Neuronal stem cell (in vitro differentiated cells): ENCODE measurements at regions not wholly inside any gene's neighbourhood (a gene's known extent, or its start where the extent isn't known, plus 50 kb on each side); places are given as distances from the start of the nearest gene placed in this dataset.

Experiments used
- DNase-seq: peaks from one replicate; pipeline ENCODE4 v3.0.0-alpha.2; 2013; ENCODE audit warnings: low spot score
- H2AFZ ChIP-seq: one replicate; pipeline ENCODE4 v1.6.1; 2013; ENCODE audit warnings: mild to moderate bottlenecking, low read length, inconsistent platforms
- H2AK5ac ChIP-seq: 2 replicates; pipeline ENCODE4 v1.6.1; 2013; ENCODE audit warnings: low read depth, mild to moderate bottlenecking, inconsistent platforms, low read length, moderate library complexity, mixed read lengths
- H2BK120ac ChIP-seq: 2 replicates; pipeline ENCODE4 v1.6.1; 2013; ENCODE audit warnings: low read depth, mild to moderate bottlenecking, inconsistent platforms, low read length, moderate library complexity, mixed read lengths
- H2BK12ac ChIP-seq: one replicate; pipeline ENCODE4 v1.6.1; 2013; ENCODE audit warnings: low read length, inconsistent platforms
- H2BK15ac ChIP-seq: 2 replicates; pipeline ENCODE4 v1.6.1; 2013; ENCODE audit warnings: mild to moderate bottlenecking, low read length, inconsistent platforms, mixed read lengths
- H2BK5ac ChIP-seq: one replicate; pipeline ENCODE4 v1.6.1; 2013; ENCODE audit warnings: inconsistent platforms, mild to moderate bottlenecking, low read length, moderate library complexity
- H3K14ac ChIP-seq: one replicate; pipeline ENCODE4 v1.6.1; 2013; ENCODE audit warnings: low read length, inconsistent platforms
- H3K18ac ChIP-seq: 2 replicates; pipeline ENCODE4 v1.6.1; 2013; ENCODE audit warnings: low read length, inconsistent platforms
- H3K23ac ChIP-seq: 2 replicates; pipeline ENCODE4 v1.6.1; 2013; ENCODE audit warnings: low read depth, mild to moderate bottlenecking, mixed read lengths, low read length, inconsistent platforms; ENCODE audit not compliant: poor library complexity
- H3K27ac ChIP-seq: replicated peaks from 3 replicates; pipeline ENCODE4 v1.5.1; 2013; ENCODE audit warnings: low read length, inconsistent platforms
- H3K27me3 ChIP-seq, 3 experiments: 2 replicates each; pipeline ENCODE4 v1.6.1; 2013; ENCODE audit warnings: low read length in 3 of 3, mild to moderate bottlenecking in 2 of 3, inconsistent platforms in 1 of 3, low read depth in 1 of 3, mixed read lengths in 1 of 3, moderate library complexity in 1 of 3; ENCODE audit not compliant: control insufficient read depth in 3 of 3, insufficient read depth in 3 of 3
- H3K36me3 ChIP-seq, 2 donors: replicated peaks in 1 of 2; 2 replicates each; pipeline ENCODE4 v1.6.1; 2013; ENCODE audit warnings: low read length in 2 of 2; ENCODE audit not compliant: control insufficient read depth in 2 of 2, insufficient read depth in 2 of 2
- H3K4ac ChIP-seq: 2 replicates; pipeline ENCODE4 v1.6.1; 2013; ENCODE audit warnings: inconsistent platforms, mild to moderate bottlenecking, low read length, moderate library complexity
- H3K4me1 ChIP-seq, 2 donors: 1 replicate in 1 of 2; 2 replicates in 1 of 2; pipeline ENCODE4 v1.6.1; 2013; ENCODE audit warnings: low read length in 2 of 2, low read depth in 1 of 2; ENCODE audit not compliant: control insufficient read depth in 2 of 2, insufficient read depth in 1 of 2
- H3K4me2 ChIP-seq: one replicate; pipeline ENCODE4 v1.6.1; 2013; ENCODE audit warnings: mild to moderate bottlenecking, low read length, inconsistent platforms; ENCODE audit not compliant: insufficient read depth, poor library complexity, severe bottlenecking
- H3K4me3 ChIP-seq, 2 donors: 2 replicates each; pipeline ENCODE4 v1.5.1; 2013; ENCODE audit warnings: low read length in 2 of 2, mild to moderate bottlenecking in 2 of 2, inconsistent platforms in 1 of 2, moderate library complexity in 1 of 2
- H3K79me1 ChIP-seq: one replicate; pipeline ENCODE4 v1.6.1; 2013; ENCODE audit warnings: low read depth, mild to moderate bottlenecking, inconsistent platforms, low read length, moderate library complexity
- H3K9ac ChIP-seq: one replicate; pipeline ENCODE4 v1.6.1; 2013; ENCODE audit warnings: mild to moderate bottlenecking, low read depth, low read length, inconsistent platforms; ENCODE audit not compliant: poor library complexity
- H3K9me3 ChIP-seq, 2 donors: replicated peaks in 1 of 2; 2 replicates each; pipeline versions ENCODE3 to v1.6.1; 2013; ENCODE audit warnings: low read length in 2 of 2, mild to moderate bottlenecking in 2 of 2, inconsistent platforms in 1 of 2, low read depth in 1 of 2, mixed read lengths in 1 of 2, moderate library complexity in 1 of 2; ENCODE audit not compliant: control insufficient read depth in 2 of 2, insufficient read depth in 1 of 2
- H4K8ac ChIP-seq: one replicate; pipeline ENCODE4 v1.6.1; 2013; ENCODE audit warnings: low read depth, mild to moderate bottlenecking, inconsistent platforms, low read length, moderate library complexity
- H4K91ac ChIP-seq: one replicate; pipeline ENCODE4 v1.6.1; 2013; ENCODE audit warnings: low read length, low read depth, mild to moderate bottlenecking, inconsistent platforms; ENCODE audit not compliant: poor library complexity
- WGBS, 2 donors: extraction: QIAGEN DNeasy Blood & Tissue Kit; methylation state at CpG; one replicate each; pipeline ENCODE4 v1.1.7; 2013; ENCODE audit warnings: missing lambda C conversion rate in 2 of 2, mixed read lengths in 1 of 2; ENCODE audit not compliant: insufficient read length in 2 of 2, insufficient replicate concordance in 1 of 2; ENCODE audit errors: extremely low coverage in 2 of 2; 5-methylcytosine and 5-hydroxymethylcytosine counted together

- no peak overlapping the region for H4K8ac ChIP-seq
- no peaks in the 10 kb centered on the region for H3K36me3 ChIP-seq
- no peak overlapping the region for H2BK12ac ChIP-seq
- no peak overlapping the region for H2AFZ ChIP-seq
- no peak overlapping the region for H3K23ac ChIP-seq
- H2BK5ac ChIP-seq = no peak overlapping the region
- H3K9ac ChIP-seq = no peak overlapping the region
- no CpG with 5 or more reads among the region's 12 CpGs for WGBS, 2 donors
- no peak for DNase-seq
- H2BK15ac ChIP-seq = no peak overlapping the region
- H3K4me1 ChIP-seq = no peaks in the 10 kb centered on the region
- no peak overlapping the region for H3K27ac ChIP-seq
- no peaks in the 10 kb centered on the region for H3K79me1 ChIP-seq
- H3K27me3 ChIP-seq = no peaks in the 10 kb centered on the region
- no peak overlapping the region for H2AK5ac ChIP-seq
- peaks cover 0 to 3% of the 10 kb centered on the region in 2 donors for H3K9me3 ChIP-seq
- H3K4me3 ChIP-seq = no peak overlapping the region
- no peak overlapping the region for H3K4me2 ChIP-seq
- H3K4ac ChIP-seq = no peak overlapping the region
- no peak overlapping the region for H4K91ac ChIP-seq
- H3K18ac ChIP-seq = no peak overlapping the region
- H3K14ac ChIP-seq = no peak overlapping the region
- no peak overlapping the region for H2BK120ac ChIP-seq
These were observed 791.5 kb downstream of the SLC16A7 start for GRCh38 chr12:60387356-60387755.

GRCh38 chr12:60391051-60391450 lies 795.2 kb downstream of the SLC16A7 start:
- Histone ChIP-seq H3K4me1 (no peaks in the 10 kb centered on the region), H2AFZ (no peak overlapping the region), H3K4me3 (no peak overlapping the region), H3K14ac (no peak overlapping the region), H4K8ac (no peak overlapping the region), H3K36me3 (no peaks in the 10 kb centered on the region), H3K79me1 (no peaks in the 10 kb centered on the region), H4K91ac (no peak overlapping the region), H3K27me3 (no peaks in the 10 kb centered on the region), H2BK120ac (no peak overlapping the region), H3K23ac (no peak overlapping the region), H2AK5ac (no peak overlapping the region), H2BK12ac (no peak overlapping the region), H3K18ac (no peak overlapping the region), H3K27ac (no peak overlapping the region), H2BK15ac (no peak overlapping the region), H3K9ac (no peak overlapping the region), H3K4ac (no peak overlapping the region), H2BK5ac (no peak overlapping the region), H3K9me3 (peaks cover 0 to 4% of the 10 kb centered on the region in 2 donors), H3K4me2 (no peak overlapping the region)
- WGBS, 2 donors = no CpG with 5 or more reads among the region's 3 CpGs
- DNase-seq = no peak

GRCh38 chr12:60391791-60392190 lies 796.0 kb downstream of the SLC16A7 start:
- H2BK5ac ChIP-seq = no peak overlapping the region
- H4K91ac ChIP-seq = no peak overlapping the region
- H2BK12ac ChIP-seq = no peak overlapping the region
- peaks cover 0 to 4% of the 10 kb centered on the region in 2 donors for H3K9me3 ChIP-seq
- no peak overlapping the region for H3K9ac ChIP-seq
- H2BK120ac ChIP-seq = no peak overlapping the region
- H3K79me1 ChIP-seq = no peaks in the 10 kb centered on the region
- no peak overlapping the region for H3K23ac ChIP-seq
- H3K27me3 ChIP-seq = no peaks in the 10 kb centered on the region
- H2AFZ ChIP-seq = no peak overlapping the region
- no peak overlapping the region for H3K18ac ChIP-seq
- peak overlapping the region in 1 of 2 donors; percentile 62 for H3K4me3 ChIP-seq
- H4K8ac ChIP-seq = no peak overlapping the region
- H3K4me2 ChIP-seq = no peak overlapping the region
- no peak overlapping the region for H3K4ac ChIP-seq
- H3K36me3 ChIP-seq = no peaks in the 10 kb centered on the region
- no peak overlapping the region for H3K27ac ChIP-seq
- no peak overlapping the region for H2AK5ac ChIP-seq
- H2BK15ac ChIP-seq = no peak overlapping the region
- no peak overlapping the region for H3K14ac ChIP-seq
- H3K4me1 ChIP-seq = no peaks in the 10 kb centered on the region
- DNase-seq = no peak

GRCh38 chr12:60393093-60393492 lies 797.3 kb downstream of the SLC16A7 start:
- Histone ChIP-seq H3K4me1 (no peaks in the 10 kb centered on the region), H3K27ac (no peak overlapping the region), H2BK15ac (no peak overlapping the region), H3K18ac (no peak overlapping the region), H3K9me3 (peaks cover 0 to 4% of the 10 kb centered on the region in 2 donors), H3K14ac (no peak overlapping the region), H4K8ac (no peak overlapping the region), H3K4me3 (peak overlapping the region in 1 of 2 donors; percentile 7), H4K91ac (no peak overlapping the region), H2BK5ac (no peak overlapping the region), H2BK12ac (no peak overlapping the region), H3K27me3 (no peaks in the 10 kb centered on the region), H3K4me2 (no peak overlapping the region), H2AFZ (no peak overlapping the region), H2AK5ac (no peak overlapping the region), H3K79me1 (no peaks in the 10 kb centered on the region), H2BK120ac (no peak overlapping the region), H3K23ac (no peak overlapping the region), H3K9ac (no peak overlapping the region), H3K36me3 (no peaks in the 10 kb centered on the region), H3K4ac (no peak overlapping the region)
- DNase-seq = no peak
- WGBS, 2 donors = no CpG with 5 or more reads among the region's 5 CpGs
